ENCODE measurements at regions not wholly inside any gene's neighbourhood (a gene's known extent, or its start where the extent isn't known, plus 50 kb on each side); places are given as distances from the start of the nearest gene placed in this dataset.
"Not testable (repeated sequence)": the region's sequence is repeated elsewhere in the genome, so short reads cannot be mapped to it uniquely, and the experiment has no call there.

- DNase-seq (ENCODE audit: insufficient read length, low spot score, missing footprints); H2AFZ ChIP-seq (ENCODE audit: low read length); H3K9me3 ChIP-seq (ENCODE audit: low read depth, low read length); H3K36me3 ChIP-seq (ENCODE audit: insufficient read depth, low read length); H3K79me2 ChIP-seq (ENCODE audit: insufficient read depth, low read length); H3K27ac ChIP-seq (ENCODE audit: low read depth, low read length); H4K20me1 ChIP-seq (ENCODE audit: insufficient read depth, low read length); H3K4me3 ChIP-seq (ENCODE audit: insufficient read depth, low read length); H3K4me1 ChIP-seq (ENCODE audit: insufficient read depth, low read length); H3K4me2 ChIP-seq (ENCODE audit: insufficient read depth, low read length); H3K27me3 ChIP-seq (ENCODE audit: insufficient read depth, low read length): not testable (repeated sequence)
Measured at GRCh38 chr9:39828457-39828856, 473.0 kb downstream of the SPATA31A1 start.

Measured in osteoblast (primary cell).